Gastrocnemius medialis (tissue), 4 donors: ENCODE measurements at regions not wholly inside any gene's neighbourhood (a gene's known extent, or its start where the extent isn't known, plus 50 kb on each side); places are given as distances from the start of the nearest gene placed in this dataset.
"Not testable (repeated sequence)": the region's sequence is repeated elsewhere in the genome, so short reads cannot be mapped to it uniquely, and the experiment has no call there.

ENCODE experiments used
- ATAC-seq, 2 donors: fragments of 150-250 bp; one replicate each; pipeline ENCODE4 v1.9.1; 2016
- DNase-seq, 2 donors: peaks; one replicate each; pipeline ENCODE4 v3.0.0-alpha.2; 2019
- H3K27ac ChIP-seq, 4 donors: fragments of 200-600 bp; sonication (generic); 1 replicate in 1 of 4; 2 replicates in 3 of 4; pipeline ENCODE4 v1.5.1; 2016 to 2018; ENCODE audit warnings: mild to moderate bottlenecking in 2 of 4, moderate library complexity in 1 of 4
- H3K27me3 ChIP-seq, 3 donors: fragments of 200-600 bp; sonication (generic) in 2 of 3; 1 replicate in 1 of 3; 2 replicates in 2 of 3; pipeline versions ENCODE4 v1.5.1 to v1.6.0; 2016 to 2019; ENCODE audit warnings: mild to moderate bottlenecking in 1 of 3, moderate library complexity in 1 of 3
- H3K36me3 ChIP-seq, 2 donors: fragments of 200-600 bp; sonication (generic) in 1 of 2; one replicate each; pipeline ENCODE4 v1.5.1; 2017 to 2018
- H3K4me1 ChIP-seq, 2 donors: fragments of 200-600 bp; sonication (generic) in 1 of 2; one replicate each; pipeline ENCODE4 v1.5.1; 2016 to 2017; ENCODE audit warnings: mild to moderate bottlenecking in 2 of 2
- H3K4me3 ChIP-seq, 4 donors: fragments of 200-600 bp; sonication (generic) in 3 of 4; 1 replicate in 1 of 4; 2 replicates in 3 of 4; pipeline ENCODE4 v1.5.1; 2016 to 2019; ENCODE audit warnings: mild to moderate bottlenecking in 2 of 4
- H3K9me3 ChIP-seq, 3 donors: fragments of 200-600 bp; sonication (generic) in 2 of 3; 1 replicate in 1 of 3; 2 replicates in 2 of 3; pipeline ENCODE4 v1.5.1; 2016 to 2019
- POLR2A ChIP-seq, 2 donors: fragments of 450-650 bp; IDR thresholded peaks; one replicate each; pipeline ENCODE4 v1.6.1; 2017; ENCODE audit warnings: antibody characterized with exemption in 2 of 2, mild to moderate bottlenecking in 2 of 2, moderate library complexity in 2 of 2
- in situ Hi-C, 4 donors: fragments of 200-750 bp; cut with MboI; loops; one replicate each; pipeline versions ENCODE4 v1.15.0 to v1.8.0; 2017; ENCODE audit warnings: low sequenced_read_pairs in 4 of 4
- intact Hi-C: fragments of 100-400 bp; cut with DNase I; formaldehyde crosslinking; loops from one replicate; pipeline ENCODE4 v1.15.1; 2023; ENCODE audit warnings: low total_unique reads
- TF ChIP-seq, protein P1 (sequence below), 5 experiments: fragments of 450-650 bp in 3 of 5; fragments of 200-600 bp in 2 of 5; sonication (generic) in 2 of 5; IDR thresholded peaks in 4 of 5; conservative IDR thresholded peaks in 1 of 5; 1 replicate in 4 of 5; 2 replicates in 1 of 5; pipeline ENCODE4 v1.5.1; 2016 to 2019; ENCODE audit warnings: antibody characterized with exemption in 5 of 5, mild to moderate bottlenecking in 3 of 5, moderate library complexity in 3 of 5

- in situ Hi-C loops, result no loop called here
- H3K4me3 ChIP-seq, result no peak overlapping the region
- no peak overlapping the region for H3K27ac ChIP-seq
- no peaks in the 10 kb centered on the region for H3K4me1 ChIP-seq
- no peaks in the 10 kb centered on the region for H3K27me3 ChIP-seq
- no peak for ATAC-seq
- H3K9me3 ChIP-seq, result no peaks in the 10 kb centered on the region
- no peak for TF ChIP-seq POLR2A (IDR thresholded peaks at IDR 0.05)
- TF ChIP-seq, protein P1, sequence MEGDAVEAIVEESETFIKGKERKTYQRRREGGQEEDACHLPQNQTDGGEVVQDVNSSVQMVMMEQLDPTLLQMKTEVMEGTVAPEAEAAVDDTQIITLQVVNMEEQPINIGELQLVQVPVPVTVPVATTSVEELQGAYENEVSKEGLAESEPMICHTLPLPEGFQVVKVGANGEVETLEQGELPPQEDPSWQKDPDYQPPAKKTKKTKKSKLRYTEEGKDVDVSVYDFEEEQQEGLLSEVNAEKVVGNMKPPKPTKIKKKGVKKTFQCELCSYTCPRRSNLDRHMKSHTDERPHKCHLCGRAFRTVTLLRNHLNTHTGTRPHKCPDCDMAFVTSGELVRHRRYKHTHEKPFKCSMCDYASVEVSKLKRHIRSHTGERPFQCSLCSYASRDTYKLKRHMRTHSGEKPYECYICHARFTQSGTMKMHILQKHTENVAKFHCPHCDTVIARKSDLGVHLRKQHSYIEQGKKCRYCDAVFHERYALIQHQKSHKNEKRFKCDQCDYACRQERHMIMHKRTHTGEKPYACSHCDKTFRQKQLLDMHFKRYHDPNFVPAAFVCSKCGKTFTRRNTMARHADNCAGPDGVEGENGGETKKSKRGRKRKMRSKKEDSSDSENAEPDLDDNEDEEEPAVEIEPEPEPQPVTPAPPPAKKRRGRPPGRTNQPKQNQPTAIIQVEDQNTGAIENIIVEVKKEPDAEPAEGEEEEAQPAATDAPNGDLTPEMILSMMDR (IDR thresholded peaks at IDR 0.05 in 4 of 5, conservative IDR thresholded peaks at IDR 0.05 in 1 of 5), result no peak
- H3K36me3 ChIP-seq, result no peaks in the 10 kb centered on the region
- intact Hi-C loops, result no loop called here
- DNase-seq, result no peak
Measured at GRCh38 chr2:106334802-106335201, 133.4 kb downstream of the RGPD3 start.

DNA sequence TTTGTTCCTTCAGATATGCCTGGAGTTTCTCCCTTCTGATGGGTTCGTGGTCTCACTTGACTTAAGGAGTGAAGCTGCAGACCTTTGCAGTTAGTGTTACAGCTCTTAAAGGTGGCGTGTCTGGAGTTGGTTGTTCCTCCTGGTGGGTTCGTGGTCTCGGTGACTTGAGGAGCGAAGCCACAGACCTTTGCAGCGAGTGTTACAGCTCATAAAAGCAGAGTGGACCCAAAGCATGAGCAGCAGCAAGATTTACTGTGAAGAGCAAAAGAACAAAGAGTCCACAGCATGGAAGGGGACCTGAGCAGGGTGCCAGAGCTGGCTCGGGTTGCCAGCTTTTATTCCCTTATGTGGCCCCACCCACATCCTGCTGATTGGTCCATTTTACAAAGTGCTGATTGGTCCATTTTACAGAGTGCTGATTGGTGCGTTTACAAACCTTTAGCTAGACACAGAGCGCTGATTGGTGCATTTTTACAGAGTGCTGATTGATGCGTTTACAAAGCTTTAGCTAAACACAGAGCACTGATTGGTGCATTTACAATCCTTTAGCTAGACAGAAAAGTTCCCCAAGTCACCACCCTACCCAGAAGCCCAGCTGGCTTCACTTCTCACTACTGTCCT is 134.8 kb downstream of the RGPD3 start:
- H3K4me3 ChIP-seq, H3K27me3 ChIP-seq, H3K9me3 ChIP-seq, H3K27ac ChIP-seq, ATAC-seq, in situ Hi-C loops, DNase-seq, H3K36me3 ChIP-seq, H3K4me1 ChIP-seq, intact Hi-C loops: not testable (repeated sequence)

DNA sequence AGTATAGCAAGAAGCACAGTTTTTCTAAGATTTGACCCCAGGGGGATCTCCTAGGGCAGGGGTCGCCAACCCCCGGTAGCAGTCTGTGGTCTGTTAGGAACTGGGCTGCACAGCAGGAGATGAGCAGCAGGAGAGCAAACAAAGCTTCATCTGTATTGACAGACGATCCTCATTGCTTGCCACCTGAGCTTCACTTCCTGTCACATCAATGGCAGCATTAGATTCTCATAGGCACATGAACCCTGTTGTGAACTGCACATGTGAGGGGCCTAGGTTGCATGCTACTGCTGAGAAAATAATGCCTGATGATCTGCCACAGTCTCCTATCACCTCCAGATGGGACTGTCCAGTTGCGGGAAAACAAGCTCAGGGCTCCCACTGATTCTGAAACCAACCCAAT is 136.2 kb downstream of the RGPD3 start:
- TF ChIP-seq POLR2A (IDR thresholded peaks at IDR 0.05), result no peak
- TF ChIP-seq, protein P1 (IDR thresholded peaks at IDR 0.05 in 4 of 5, conservative IDR thresholded peaks at IDR 0.05 in 1 of 5), result no peak
- Histone ChIP-seq H3K36me3 (no peaks in the 10 kb centered on the region), H3K4me3 (no peak overlapping the region), H3K27me3 (no peaks in the 10 kb centered on the region), H3K27ac (no peak overlapping the region), H3K4me1 (no peaks in the 10 kb centered on the region), H3K9me3 (no peaks in the 10 kb centered on the region)
- in situ Hi-C loops (no loop called here), intact Hi-C loops (no loop called here)
- DNase-seq (no peak), ATAC-seq (no peak)

DNA sequence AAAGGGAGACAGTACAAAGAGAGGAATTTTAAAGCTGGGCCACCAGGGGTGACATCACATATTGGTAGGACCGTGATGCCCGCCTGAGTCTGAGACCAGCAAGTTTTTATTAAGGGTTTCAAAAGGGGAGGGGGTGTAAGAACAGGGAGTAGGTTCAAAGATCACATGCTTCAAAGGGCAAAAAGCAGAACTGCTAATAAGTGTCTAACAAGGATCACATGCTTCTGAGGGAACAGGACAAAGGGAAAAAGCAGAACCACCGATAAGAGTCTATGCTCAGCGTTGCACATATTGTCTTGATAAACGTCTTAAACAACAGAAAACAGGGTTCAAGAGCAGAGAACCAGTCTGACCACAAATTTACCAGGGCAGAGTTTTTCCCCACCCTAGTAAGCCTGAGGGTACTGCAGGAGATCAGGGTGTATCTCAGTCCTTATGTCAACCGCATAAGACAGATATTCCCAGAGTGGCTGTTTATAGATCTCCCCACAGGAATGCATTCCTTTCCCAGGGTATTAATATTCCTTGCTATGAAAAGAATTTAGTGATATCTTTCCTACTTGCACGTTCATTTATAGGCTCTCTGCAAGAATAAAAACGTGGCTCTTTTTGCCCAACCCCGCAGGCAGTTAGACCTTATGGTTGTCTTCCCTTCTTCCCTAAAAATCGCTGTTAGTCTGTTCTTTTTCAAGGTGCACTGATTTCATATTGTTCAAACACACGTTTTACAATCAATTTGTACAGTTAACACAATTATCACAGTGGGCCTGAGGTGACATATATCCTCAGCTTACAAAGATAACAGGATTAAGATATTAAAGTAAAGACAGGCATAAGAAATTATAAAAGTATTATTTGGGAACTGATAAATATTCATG is 136.5 kb upstream of the UXS1 start:
- H3K4me3 ChIP-seq, DNase-seq, intact Hi-C loops, H3K4me1 ChIP-seq, in situ Hi-C loops, H3K36me3 ChIP-seq, ATAC-seq, H3K9me3 ChIP-seq, H3K27ac ChIP-seq, H3K27me3 ChIP-seq: not testable (repeated sequence)

DNA sequence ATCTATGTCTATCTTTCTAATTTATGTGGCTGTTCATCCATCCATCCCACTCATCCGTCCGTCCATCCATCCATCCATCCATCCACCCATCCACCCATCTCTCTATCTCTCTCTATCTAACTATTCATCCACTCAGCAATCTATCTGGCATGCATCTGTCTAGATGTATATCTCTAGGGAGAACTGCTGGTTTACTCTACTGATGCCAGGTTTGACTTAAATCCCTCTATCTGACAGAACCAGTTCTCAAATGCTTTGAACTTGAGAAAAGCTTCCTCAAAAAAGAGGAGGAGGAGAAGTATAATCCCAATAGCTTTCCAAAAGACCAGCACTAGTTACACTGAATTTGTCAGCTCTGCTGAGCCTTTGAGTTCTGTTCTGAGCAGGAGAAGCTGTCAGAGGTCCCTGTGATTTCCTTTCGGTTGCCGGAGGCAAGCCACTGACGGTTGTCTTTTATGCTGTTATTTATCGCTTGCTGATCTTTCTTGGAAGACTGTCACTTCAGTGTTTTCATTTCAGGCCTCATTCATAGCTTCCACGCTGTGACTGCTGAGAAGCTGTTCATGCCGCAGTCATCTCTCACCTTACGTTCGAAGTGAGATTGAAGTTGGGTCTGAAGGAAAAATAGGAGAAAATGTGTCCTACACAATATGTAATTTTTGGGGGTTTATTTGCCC is 129.4 kb upstream of the UXS1 start:
- no peaks in the 10 kb centered on the region for H3K4me1 ChIP-seq
- DNase-seq (no peak), ATAC-seq (no peak)
- no peak for TF ChIP-seq POLR2A (IDR thresholded peaks at IDR 0.05)
- TF ChIP-seq, protein P1 (IDR thresholded peaks at IDR 0.05 in 4 of 5, conservative IDR thresholded peaks at IDR 0.05 in 1 of 5), result no peak
- H3K36me3 ChIP-seq, result no peaks in the 10 kb centered on the region
- H3K9me3 ChIP-seq, result no peaks in the 10 kb centered on the region
- intact Hi-C loops (no loop called here), in situ Hi-C loops (no loop called here)
- H3K27me3 ChIP-seq, result no peaks in the 10 kb centered on the region
- H3K4me3 ChIP-seq, result no peak overlapping the region
- H3K27ac ChIP-seq, result no peak overlapping the region
